Neural progenitor cell (in vitro differentiated cells): ENCODE measurements at regions not wholly inside any gene's neighbourhood (a gene's known extent, or its start where the extent isn't known, plus 50 kb on each side); places are given as distances from the start of the nearest gene placed in this dataset.

Experiments used
- EZH2 ChIP-seq: fragments of 200-600 bp; sonication (generic); IDR thresholded peaks from 2 replicates; pipeline ENCODE4 v1.6.1; 2017; ENCODE audit warnings: antibody characterized with exemption, mild to moderate bottlenecking, moderate library complexity
- EZH2phosphoT487 ChIP-seq: fragments of 200-600 bp; sonication (generic); IDR thresholded peaks from 2 replicates; pipeline ENCODE4 v1.6.1; 2017; ENCODE audit warnings: antibody characterized with exemption
- TF ChIP-seq, protein P1 (sequence below): fragments of 200-600 bp; sonication (generic); IDR thresholded peaks from 2 replicates; pipeline ENCODE4 v1.5.1; 2017; ENCODE audit warnings: antibody characterized with exemption, mild to moderate bottlenecking

DNA sequence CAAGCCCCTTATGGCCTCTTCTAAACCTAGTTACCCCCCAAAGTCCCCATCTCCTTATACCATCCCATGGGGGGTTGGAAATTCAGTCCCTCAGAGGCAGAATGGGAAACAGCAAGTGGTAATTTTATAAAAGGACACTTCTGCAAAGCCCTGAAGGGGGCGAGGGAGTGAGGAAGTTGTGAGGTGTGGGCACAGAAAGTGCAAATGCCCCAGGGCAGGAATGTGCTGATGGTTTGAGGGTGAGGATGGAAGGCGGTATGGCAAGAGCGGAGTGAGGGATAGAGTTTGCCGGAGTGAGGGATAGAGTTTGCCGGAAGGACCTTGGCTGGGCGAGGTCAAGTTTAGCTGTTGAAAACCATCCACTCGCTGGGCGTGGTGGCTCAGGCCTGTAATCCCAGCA, 52.7 kb downstream of the HAPSTR1 start:
- TF ChIP-seq EZH2phosphoT487 (no peak), EZH2 (no peak)
- TF ChIP-seq, protein P1, sequence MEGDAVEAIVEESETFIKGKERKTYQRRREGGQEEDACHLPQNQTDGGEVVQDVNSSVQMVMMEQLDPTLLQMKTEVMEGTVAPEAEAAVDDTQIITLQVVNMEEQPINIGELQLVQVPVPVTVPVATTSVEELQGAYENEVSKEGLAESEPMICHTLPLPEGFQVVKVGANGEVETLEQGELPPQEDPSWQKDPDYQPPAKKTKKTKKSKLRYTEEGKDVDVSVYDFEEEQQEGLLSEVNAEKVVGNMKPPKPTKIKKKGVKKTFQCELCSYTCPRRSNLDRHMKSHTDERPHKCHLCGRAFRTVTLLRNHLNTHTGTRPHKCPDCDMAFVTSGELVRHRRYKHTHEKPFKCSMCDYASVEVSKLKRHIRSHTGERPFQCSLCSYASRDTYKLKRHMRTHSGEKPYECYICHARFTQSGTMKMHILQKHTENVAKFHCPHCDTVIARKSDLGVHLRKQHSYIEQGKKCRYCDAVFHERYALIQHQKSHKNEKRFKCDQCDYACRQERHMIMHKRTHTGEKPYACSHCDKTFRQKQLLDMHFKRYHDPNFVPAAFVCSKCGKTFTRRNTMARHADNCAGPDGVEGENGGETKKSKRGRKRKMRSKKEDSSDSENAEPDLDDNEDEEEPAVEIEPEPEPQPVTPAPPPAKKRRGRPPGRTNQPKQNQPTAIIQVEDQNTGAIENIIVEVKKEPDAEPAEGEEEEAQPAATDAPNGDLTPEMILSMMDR: no peak
